GM12875 (cell line): ENCODE measurements at regions not wholly inside any gene's neighbourhood (a gene's known extent, or its start where the extent isn't known, plus 50 kb on each side); places are given as distances from the start of the nearest gene placed in this dataset.

ENCODE experiments used
- H3K4me3 ChIP-seq: one replicate; pipeline ENCODE4 v1.5.1; 2011; ENCODE audit warnings: low read depth, low read length, control low read depth
- CTCF ChIP-seq: IDR thresholded peaks from 2 replicates; pipeline ENCODE4 v1.5.1; 2011; ENCODE audit warnings: low read depth, mild to moderate bottlenecking, control low read depth, inconsistent platforms, low read length, moderate library complexity, borderline replicate concordance; ENCODE audit not compliant: insufficient read depth

- TF ChIP-seq CTCF, result no peak
- no peak overlapping the region for H3K4me3 ChIP-seq
Observed at GRCh38 chr13:80462567-80462966, 121.6 kb upstream of the SPRY2 start.

GRCh38 chr13:80462037-80462436 lies 121.1 kb upstream of the SPRY2 start:
- no peak overlapping the region for H3K4me3 ChIP-seq
- TF ChIP-seq CTCF, result no peak

- no peak for TF ChIP-seq CTCF
Observed at GRCh38 chr13:80458543-80458942, 117.6 kb upstream of the SPRY2 start.

GRCh38 chr13:80454245-80454644 lies 113.3 kb upstream of the SPRY2 start:
- no peak for TF ChIP-seq CTCF

More at GRCh38 chr13:80458543-80458942, 117.6 kb upstream of the SPRY2 start:
- no peak overlapping the region for H3K4me3 ChIP-seq

GRCh38 chr13:80452279-80452678 lies 111.4 kb upstream of the SPRY2 start:
- H3K4me3 ChIP-seq, result no peak overlapping the region
- TF ChIP-seq CTCF, result no peak

More at GRCh38 chr13:80454245-80454644, 113.3 kb upstream of the SPRY2 start:
- H3K4me3 ChIP-seq, result no peak overlapping the region

- TF ChIP-seq CTCF, result no peak
- no peak overlapping the region for H3K4me3 ChIP-seq
Observed at GRCh38 chr13:80451641-80452040, 110.7 kb upstream of the SPRY2 start.

GRCh38 chr13:80450386-80450785 lies 109.5 kb upstream of the SPRY2 start:
- no peak for TF ChIP-seq CTCF
- H3K4me3 ChIP-seq, result no peak overlapping the region
